ENCODE measurements at regions not wholly inside any gene's neighbourhood (a gene's known extent, or its start where the extent isn't known, plus 50 kb on each side); places are given as distances from the start of the nearest gene placed in this dataset.

DNA sequence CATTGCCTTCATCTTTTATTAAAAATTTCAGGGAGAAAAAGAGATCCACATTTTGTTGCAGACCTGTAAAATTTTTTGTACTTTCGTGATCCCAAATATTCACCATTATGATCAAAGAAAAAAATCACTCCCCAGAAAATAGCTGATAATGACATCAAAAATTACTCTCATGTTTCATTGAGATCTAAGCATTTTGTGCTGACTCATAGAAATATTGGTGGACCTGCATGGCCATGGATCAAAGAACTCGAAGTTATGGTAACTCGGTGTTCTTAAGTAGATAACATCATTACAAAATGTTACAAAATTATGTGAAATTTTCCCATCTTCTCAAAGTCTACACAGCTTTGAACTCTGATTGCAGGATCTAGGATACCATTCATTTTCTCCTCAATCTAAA, 135.8 kb downstream of the PTGER3 start:
- Histone ChIP-seq H3K9me3 (ENCODE audit: low read depth) (no peaks in the 10 kb centered on the region), H3K36me3 (replicated peaks; ENCODE audit: insufficient read depth, low read depth) (no peaks in the 10 kb centered on the region), H3K79me2 (no peaks in the 10 kb centered on the region), H3K4me1 (ENCODE audit: insufficient read depth) (no peaks in the 10 kb centered on the region), H3K4me3 (no peak overlapping the region), H3K27ac (no peak overlapping the region), H3K4me2 (no peak overlapping the region), H3K9me2 (replicated peaks; ENCODE audit: insufficient read depth) (no peaks in the 10 kb centered on the region), H3K27me3 (no peaks in the 10 kb centered on the region), H2AFZ (no peak overlapping the region), H4K20me1 (ENCODE audit: insufficient read depth, poor library complexity, severe bottlenecking) (no peaks in the 10 kb centered on the region)
- no peak for DNase-seq (ENCODE audit: low spot score)
- TF ChIP-seq EZH2 (IDR thresholded peaks at IDR 0.05; ENCODE audit: borderline replicate concordance) (no peak), EZH2phosphoT487 (IDR thresholded peaks at IDR 0.05; ENCODE audit: low read depth, severe bottlenecking, unreplicated experiment) (no peak)
- TF ChIP-seq, protein P1, sequence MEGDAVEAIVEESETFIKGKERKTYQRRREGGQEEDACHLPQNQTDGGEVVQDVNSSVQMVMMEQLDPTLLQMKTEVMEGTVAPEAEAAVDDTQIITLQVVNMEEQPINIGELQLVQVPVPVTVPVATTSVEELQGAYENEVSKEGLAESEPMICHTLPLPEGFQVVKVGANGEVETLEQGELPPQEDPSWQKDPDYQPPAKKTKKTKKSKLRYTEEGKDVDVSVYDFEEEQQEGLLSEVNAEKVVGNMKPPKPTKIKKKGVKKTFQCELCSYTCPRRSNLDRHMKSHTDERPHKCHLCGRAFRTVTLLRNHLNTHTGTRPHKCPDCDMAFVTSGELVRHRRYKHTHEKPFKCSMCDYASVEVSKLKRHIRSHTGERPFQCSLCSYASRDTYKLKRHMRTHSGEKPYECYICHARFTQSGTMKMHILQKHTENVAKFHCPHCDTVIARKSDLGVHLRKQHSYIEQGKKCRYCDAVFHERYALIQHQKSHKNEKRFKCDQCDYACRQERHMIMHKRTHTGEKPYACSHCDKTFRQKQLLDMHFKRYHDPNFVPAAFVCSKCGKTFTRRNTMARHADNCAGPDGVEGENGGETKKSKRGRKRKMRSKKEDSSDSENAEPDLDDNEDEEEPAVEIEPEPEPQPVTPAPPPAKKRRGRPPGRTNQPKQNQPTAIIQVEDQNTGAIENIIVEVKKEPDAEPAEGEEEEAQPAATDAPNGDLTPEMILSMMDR (IDR thresholded peaks at IDR 0.05; ENCODE audit: poor library complexity): no peak
- 84% methylated on average over 3 of the region's 3 CpGs for WGBS (ENCODE audit: low lambda C conversion rate, missing lambda C conversion rate)

- Histone ChIP-seq H3K27ac (no peak overlapping the region), H3K4me1 (ENCODE audit: insufficient read depth) (no peaks in the 10 kb centered on the region), H3K79me2 (no peaks in the 10 kb centered on the region), H4K20me1 (ENCODE audit: insufficient read depth, poor library complexity, severe bottlenecking) (no peaks in the 10 kb centered on the region), H3K4me2 (no peak overlapping the region), H3K36me3 (replicated peaks; ENCODE audit: insufficient read depth, low read depth) (no peaks in the 10 kb centered on the region), H3K9me2 (replicated peaks; ENCODE audit: insufficient read depth) (no peaks in the 10 kb centered on the region), H2AFZ (no peak overlapping the region), H3K9me3 (ENCODE audit: low read depth) (no peaks in the 10 kb centered on the region), H3K4me3 (no peak overlapping the region), H3K27me3 (no peaks in the 10 kb centered on the region)
- no peak for DNase-seq (ENCODE audit: low spot score)
- TF ChIP-seq EZH2 (IDR thresholded peaks at IDR 0.05; ENCODE audit: borderline replicate concordance) (no peak), EZH2phosphoT487 (IDR thresholded peaks at IDR 0.05; ENCODE audit: low read depth, severe bottlenecking, unreplicated experiment) (no peak)
- TF ChIP-seq, protein P1 (IDR thresholded peaks at IDR 0.05; ENCODE audit: poor library complexity): no peak
- 94% methylated on average over 1 of the region's 1 CpG for WGBS (ENCODE audit: low lambda C conversion rate, missing lambda C conversion rate)
These were observed 133.4 kb downstream of the PTGER3 start for GRCh38 chr1:70914224-70914623.

GRCh38 chr1:70915258-70916033, 132.2 kb downstream of the PTGER3 start:
- H3K9me2 ChIP-seq (replicated peaks; ENCODE audit: insufficient read depth): no peaks in the 10 kb centered on the region
- no peaks in the 10 kb centered on the region for H3K36me3 ChIP-seq (replicated peaks; ENCODE audit: insufficient read depth, low read depth)
- no peaks in the 10 kb centered on the region for H3K4me1 ChIP-seq (ENCODE audit: insufficient read depth)
- 74% methylated on average over 2 of the region's 2 CpGs for WGBS (ENCODE audit: low lambda C conversion rate, missing lambda C conversion rate)
- TF ChIP-seq, protein P1 (IDR thresholded peaks at IDR 0.05; ENCODE audit: poor library complexity): no peak
- TF ChIP-seq EZH2 (IDR thresholded peaks at IDR 0.05; ENCODE audit: borderline replicate concordance): no peak
- no peak for TF ChIP-seq EZH2phosphoT487 (IDR thresholded peaks at IDR 0.05; ENCODE audit: low read depth, severe bottlenecking, unreplicated experiment)
- no peaks in the 10 kb centered on the region for H3K79me2 ChIP-seq
- no peaks in the 10 kb centered on the region for H3K9me3 ChIP-seq (ENCODE audit: low read depth)
- no peak overlapping the region for H3K27ac ChIP-seq
- H2AFZ ChIP-seq: no peak overlapping the region
- H3K4me3 ChIP-seq: no peak overlapping the region
- no peak overlapping the region for H3K4me2 ChIP-seq
- no peaks in the 10 kb centered on the region for H3K27me3 ChIP-seq
- H4K20me1 ChIP-seq (ENCODE audit: insufficient read depth, poor library complexity, severe bottlenecking): no peaks in the 10 kb centered on the region
- DNase-seq (ENCODE audit: low spot score): no peak
